Activated CD4-positive, alpha-beta T cell treated with anti-CD3 and anti-CD28 coated beads, Interleukin-2, Interleukin-6, amounts not matched to agents 100 ng/mL and 50 ng/mL, durations not matched to agents 16 hours and 8 hours (primary cell): ENCODE measurements at regions not wholly inside any gene's neighbourhood (a gene's known extent, or its start where the extent isn't known, plus 50 kb on each side); places are given as distances from the start of the nearest gene placed in this dataset.

ENCODE experiments used
- DNase-seq: peaks from one replicate; pipeline ENCODE4 v3.0.0-alpha.2; 2020

- DNase-seq = no peak
Measured at GRCh38 chr6:54574671-54575070, 266.4 kb downstream of the TINAG start.

DNA sequence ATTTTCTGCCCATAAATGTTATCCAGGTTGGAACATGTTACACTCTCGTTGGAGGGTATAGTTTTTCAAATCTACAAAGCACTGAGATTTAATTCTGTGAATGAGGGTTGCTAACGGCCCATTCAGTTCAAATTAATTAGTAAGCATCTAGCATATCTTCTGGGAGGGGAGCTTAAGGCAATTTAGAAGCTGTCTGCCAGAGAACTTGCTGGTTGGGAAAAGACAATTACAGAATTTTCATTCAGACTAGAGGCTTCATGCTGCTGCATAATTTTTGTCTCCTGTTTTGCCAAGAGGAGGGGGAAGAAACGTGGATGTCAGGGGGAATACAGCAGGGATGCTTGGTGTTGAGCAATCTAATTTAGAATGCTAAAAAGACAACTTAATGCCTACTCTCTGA lies 268.3 kb upstream of the FAM83B start:
- DNase-seq = no peak

- DNase-seq = no peak
Measured at GRCh38 chr6:54579011-54579410, 267.6 kb upstream of the FAM83B start.

DNA sequence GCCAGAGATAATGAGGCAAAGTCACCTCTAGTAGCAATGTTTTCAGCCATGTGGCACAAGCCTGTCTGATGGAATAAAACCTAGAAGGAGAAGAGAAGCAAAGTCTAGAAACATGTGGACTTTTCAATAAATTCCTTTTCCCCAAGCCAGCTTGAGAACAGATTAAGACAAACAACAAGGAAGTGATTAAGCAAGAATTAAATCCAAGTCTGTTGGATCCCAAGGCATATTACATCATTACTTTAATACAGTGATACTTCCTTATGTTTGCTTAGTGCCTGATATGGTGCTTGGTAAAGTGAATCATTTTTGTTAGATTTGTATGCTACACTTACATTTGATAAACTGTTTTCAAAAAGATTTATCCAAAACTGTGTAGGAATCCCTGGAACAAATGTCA lies 260.3 kb upstream of the FAM83B start:
- no peak for DNase-seq

DNA sequence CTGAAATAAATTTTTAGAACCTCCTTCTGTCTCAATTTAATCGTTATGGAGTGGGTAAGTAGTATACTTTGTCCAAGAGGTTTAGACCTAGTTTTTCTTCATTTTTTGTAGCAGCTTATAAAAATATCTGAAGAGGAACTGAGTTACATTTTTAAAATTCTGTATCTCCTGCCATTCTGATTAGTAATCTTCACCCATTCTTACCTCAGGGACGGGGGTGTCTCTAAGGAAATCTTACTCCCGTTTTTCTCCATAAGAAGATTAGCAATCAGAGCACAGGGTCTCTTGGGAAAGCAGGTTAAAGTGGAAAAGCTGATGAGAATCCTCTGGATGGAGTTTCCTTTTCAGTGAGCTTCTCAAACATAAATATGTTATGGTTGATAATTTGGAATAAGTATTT lies 259.3 kb upstream of the FAM83B start:
- no peak for DNase-seq

DNA sequence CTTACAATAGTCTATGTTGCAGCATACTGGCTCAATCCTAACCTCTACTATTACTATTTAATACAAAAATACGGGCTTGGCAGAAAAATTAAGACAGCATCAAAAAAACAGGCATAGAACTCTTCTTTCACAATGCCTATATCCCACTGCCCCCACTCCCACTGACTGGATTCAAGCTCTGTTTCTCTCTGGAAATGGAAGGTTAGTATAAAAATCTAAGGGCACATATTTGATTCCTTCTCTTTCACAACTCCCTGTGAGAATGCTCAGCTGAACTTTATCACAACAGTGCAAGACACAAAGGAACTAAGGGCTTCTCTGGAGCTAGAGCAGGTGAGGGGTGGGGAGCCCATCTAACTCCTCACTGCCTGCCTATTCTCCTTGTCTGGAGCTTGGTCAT lies 258.4 kb upstream of the FAM83B start:
- no peak for DNase-seq

DNA sequence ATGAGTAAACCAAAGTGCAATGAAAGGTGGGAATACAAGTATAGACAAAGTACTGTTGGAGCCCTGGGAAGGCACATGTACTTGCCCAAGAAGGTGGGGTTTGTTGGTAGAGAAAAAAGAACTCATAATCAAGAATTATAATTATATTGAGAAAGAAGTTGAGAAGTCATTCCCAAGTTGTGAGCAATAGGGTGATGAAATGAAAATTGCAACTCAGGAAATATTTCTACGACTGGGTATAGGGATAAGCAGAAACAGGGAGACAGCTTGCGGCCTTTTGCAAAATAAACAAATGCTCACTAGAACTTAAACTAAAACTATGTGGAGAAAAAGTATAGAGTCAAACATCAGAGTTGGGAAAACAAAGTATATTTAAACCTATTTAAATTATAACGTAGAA lies 250.7 kb upstream of the FAM83B start:
- no peak for DNase-seq

GRCh38 chr6:54598787-54599313 lies 247.7 kb upstream of the FAM83B start:
- DNase-seq = no peak

DNA sequence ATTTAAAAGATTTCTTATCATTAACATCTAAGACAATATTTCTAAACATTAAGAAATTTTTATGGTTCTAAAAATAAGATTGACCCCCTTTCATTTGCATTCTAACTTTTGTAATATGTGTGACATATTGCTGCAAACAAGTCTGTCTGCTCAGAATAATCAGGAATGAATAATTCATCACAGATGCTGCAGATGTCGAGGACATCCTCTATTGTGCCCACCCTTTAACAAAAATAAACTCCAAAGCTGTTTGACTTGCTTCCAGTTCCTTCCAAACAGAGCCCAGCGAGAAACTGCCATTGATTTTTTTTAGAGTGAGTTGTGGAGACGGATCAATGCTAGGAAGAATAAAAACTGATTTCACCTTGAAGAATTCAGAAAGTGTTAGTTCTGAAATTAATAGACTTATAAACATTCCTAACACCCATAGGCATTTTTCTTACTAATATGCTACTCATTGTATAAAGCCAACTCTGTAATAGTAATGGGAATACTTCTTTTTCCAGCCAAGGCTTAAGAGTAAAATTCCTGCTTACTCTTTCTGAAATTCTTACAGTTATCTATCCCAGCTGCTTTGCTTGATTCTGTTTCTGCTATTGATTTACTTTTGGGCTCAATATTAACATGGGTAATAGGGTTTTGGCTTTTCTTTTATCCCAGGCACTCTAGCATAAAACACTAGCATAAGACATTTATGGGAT lies 244.8 kb upstream of the FAM83B start:
- no peak for DNase-seq

GRCh38 chr6:54602591-54602990 lies 244.0 kb upstream of the FAM83B start:
- DNase-seq = no peak

- no peak for DNase-seq
Measured at GRCh38 chr6:54609981-54610380, 236.6 kb upstream of the FAM83B start.

- no peak for DNase-seq
Measured at GRCh38 chr6:54613596-54613995, 233.0 kb upstream of the FAM83B start.

DNA sequence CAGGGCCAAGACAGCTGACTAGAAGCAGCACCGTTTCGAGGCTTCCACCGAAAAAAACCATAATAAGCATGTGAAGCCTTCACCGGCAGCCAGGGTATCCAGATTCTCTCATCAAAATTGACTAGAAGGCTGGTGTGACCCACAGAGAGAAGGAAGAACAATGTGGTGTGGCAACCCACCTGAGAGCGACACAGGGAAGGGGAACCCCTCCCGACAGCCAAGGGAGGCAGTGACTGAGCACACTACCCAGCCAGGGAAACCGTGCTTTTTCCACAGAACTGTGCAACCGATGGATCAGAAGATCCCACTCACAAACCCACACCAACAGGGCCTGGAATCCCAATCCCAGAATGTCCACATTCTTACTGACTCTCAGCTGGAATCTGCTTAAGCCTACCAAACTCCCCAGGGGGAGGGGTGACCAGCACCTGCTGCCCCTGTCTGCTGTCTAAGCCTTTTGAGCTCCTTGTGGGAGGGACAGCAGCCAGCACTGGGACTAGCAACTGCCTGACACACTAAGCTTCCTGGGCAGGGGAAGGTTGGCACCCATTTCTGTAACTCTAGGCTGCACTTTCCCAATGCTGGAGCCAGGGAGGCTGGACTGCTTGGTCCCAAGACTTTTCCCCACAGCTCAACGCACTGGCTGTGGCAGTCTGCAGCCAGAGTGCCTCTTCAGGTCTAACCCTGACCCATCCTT lies 231.9 kb upstream of the FAM83B start:
- DNase-seq = no peak

DNA sequence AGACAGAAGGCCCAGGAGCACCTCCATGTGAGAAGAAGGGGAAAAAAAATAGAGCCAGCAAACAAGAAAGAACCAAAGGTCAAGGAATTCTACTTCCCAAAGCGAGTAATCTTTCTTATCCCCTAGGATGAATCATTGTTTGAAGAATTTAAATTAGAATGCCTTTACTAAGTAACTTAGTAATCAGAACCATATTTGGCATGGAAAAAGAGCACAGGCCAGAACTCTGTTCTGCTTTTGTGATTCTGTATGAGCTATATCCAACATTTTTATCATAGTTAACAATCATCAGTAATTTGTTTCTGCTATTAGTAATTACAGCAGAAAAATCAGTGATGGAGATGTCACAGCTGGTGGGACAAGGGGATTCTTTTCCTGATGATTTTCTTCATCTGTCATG lies 228.8 kb upstream of the FAM83B start:
- no peak for DNase-seq

DNA sequence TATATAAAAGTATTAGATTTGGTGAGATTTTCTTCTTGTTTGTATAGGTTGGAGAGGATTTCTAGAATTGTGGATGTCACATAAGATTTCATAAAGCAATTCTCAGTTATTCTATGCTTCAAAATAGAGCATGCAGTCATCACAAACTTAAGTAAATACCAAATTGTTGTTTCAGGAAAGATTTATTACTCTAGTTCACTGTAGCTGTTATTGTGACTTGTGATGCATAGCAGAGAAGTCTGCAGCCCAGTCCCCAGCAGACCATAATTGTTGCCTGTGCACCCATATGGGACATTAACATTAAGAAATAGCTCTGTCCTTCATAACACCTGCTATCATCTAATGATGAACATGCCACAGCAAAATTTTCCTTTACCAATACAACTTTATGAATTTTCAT lies 228.0 kb upstream of the FAM83B start:
- DNase-seq = no peak

- no peak for DNase-seq
Measured at GRCh38 chr6:54619102-54619501, 227.5 kb upstream of the FAM83B start.

GRCh38 chr6:54621285-54621684 lies 225.3 kb upstream of the FAM83B start:
- DNase-seq = no peak

DNA sequence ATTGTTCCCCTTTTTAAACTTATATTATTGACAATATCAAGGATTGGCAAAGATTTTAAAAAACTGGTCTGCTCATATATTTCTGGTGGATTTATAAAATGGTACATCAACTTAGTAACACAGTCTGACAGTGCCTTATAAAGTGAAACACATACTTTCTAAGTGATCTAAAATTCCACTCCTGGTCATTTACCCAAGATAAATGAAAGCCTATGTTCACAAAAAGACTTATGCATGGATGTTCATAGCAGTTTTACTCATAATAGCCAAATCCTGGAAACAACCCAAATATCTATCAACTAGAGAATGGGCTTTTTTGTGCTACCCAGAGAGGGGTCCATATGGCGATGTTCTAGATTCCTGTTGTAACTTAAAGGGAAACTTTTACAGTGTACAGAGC lies 222.4 kb upstream of the FAM83B start:
- DNase-seq = no peak

DNA sequence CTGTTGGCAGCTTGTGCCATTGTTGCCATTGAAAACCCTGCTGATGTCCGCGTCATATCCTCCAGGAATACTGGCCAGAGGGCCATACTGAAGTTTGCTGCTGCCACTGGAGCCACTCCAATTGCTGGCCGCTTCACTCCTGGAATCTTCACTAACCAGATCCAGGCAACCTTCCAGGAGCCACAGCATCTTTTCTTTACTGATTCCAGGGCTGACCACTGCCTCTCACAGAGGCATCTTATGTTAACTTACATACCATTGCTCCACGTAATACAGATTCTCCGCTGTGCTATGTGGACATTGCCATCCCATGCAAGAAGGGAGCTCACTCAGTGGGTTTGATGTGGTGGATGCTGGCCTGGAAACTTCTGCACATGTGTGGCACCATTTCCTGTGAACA lies 221.8 kb upstream of the FAM83B start:
- DNase-seq = no peak

GRCh38 chr6:54629131-54629530 lies 217.4 kb upstream of the FAM83B start:
- no peak for DNase-seq

GRCh38 chr6:54632984-54633565 lies 213.5 kb upstream of the FAM83B start:
- no peak for DNase-seq

- DNase-seq = no peak
Measured at GRCh38 chr6:54633601-54634000, 213.0 kb upstream of the FAM83B start.

- DNase-seq = no peak
Measured at GRCh38 chr6:54640911-54641310, 205.7 kb upstream of the FAM83B start.
